ENCODE measurements at regions not wholly inside any gene's neighbourhood (a gene's known extent, or its start where the extent isn't known, plus 50 kb on each side); places are given as distances from the start of the nearest gene placed in this dataset.

GRCh38 chr2:189940913-189941312 lies 121.6 kb downstream of the MSTN start:
- no peak overlapping the region for H3K4me3 ChIP-seq (ENCODE audit: low read depth in 1 of 3, low read length in 3 of 3)
- DNase-seq (ENCODE audit: low spot score) = no peak
- H3K27me3 ChIP-seq (ENCODE audit: control insufficient read depth in 4 of 4, insufficient read depth in 4 of 4, low read length in 3 of 4) = peaks cover 0 to 5% (median 0%) of the 10 kb centered on the region in 4 donors
- H3K9ac ChIP-seq (ENCODE audit: low read depth in 1 of 2, low read length in 2 of 2) = no peak overlapping the region
- 70% methylated on average over 1 of the region's 1 CpG for WGBS
- H3K9me3 ChIP-seq (ENCODE audit: control insufficient read depth in 4 of 4, low read length in 3 of 4) = peaks cover 2 to 13% (median 8%) of the 10 kb centered on the region in 4 donors
- TF ChIP-seq FOXA1 (IDR thresholded peaks at IDR 0.05) (no peak), ATF3 (IDR thresholded peaks at IDR 0.05) (no peak), JUND (IDR thresholded peaks at IDR 0.05) (no peak), RAD21 (IDR thresholded peaks at IDR 0.05) (no peak), SP1 (IDR thresholded peaks at IDR 0.05) (no peak), HNF4A (conservative IDR thresholded peaks at IDR 0.05) (no peak), YY1 (IDR thresholded peaks at IDR 0.05) (no peak), CTCF (IDR thresholded peaks at IDR 0.05; ENCODE audit: low read depth, low read length, missing input control) (no peak), ZBTB33 (IDR thresholded peaks at IDR 0.05) (no peak), FOXA2 (IDR thresholded peaks at IDR 0.05) (no peak), RXRA (IDR thresholded peaks at IDR 0.05) (no peak)
- no peaks in the 10 kb centered on the region for H3K36me3 ChIP-seq (ENCODE audit: control insufficient read depth in 4 of 4, insufficient read depth in 3 of 4, low read depth in 1 of 4, low read length in 3 of 4)
- H3K4me1 ChIP-seq (ENCODE audit: control insufficient read depth in 4 of 4, insufficient read depth in 4 of 4, low read length in 3 of 4) = no peaks in the 10 kb centered on the region
- no peak overlapping the region for H3K27ac ChIP-seq (ENCODE audit: low read depth in 1 of 2, low read length in 2 of 2)

GRCh38 chr2:189937691-189938090 lies 124.8 kb downstream of the MSTN start:
- no peak for DNase-seq (ENCODE audit: low spot score)
- Histone ChIP-seq H3K4me3 (ENCODE audit: low read depth in 1 of 3, low read length in 3 of 3) (no peak overlapping the region), H3K9me3 (ENCODE audit: control insufficient read depth in 4 of 4, low read length in 3 of 4) (peaks cover 0 to 10% (median 4%) of the 10 kb centered on the region in 4 donors), H3K27ac (ENCODE audit: low read depth in 1 of 2, low read length in 2 of 2) (no peak overlapping the region), H3K27me3 (ENCODE audit: control insufficient read depth in 4 of 4, insufficient read depth in 4 of 4, low read length in 3 of 4) (no peaks in the 10 kb centered on the region), H3K9ac (ENCODE audit: low read depth in 1 of 2, low read length in 2 of 2) (no peak overlapping the region), H3K36me3 (ENCODE audit: control insufficient read depth in 4 of 4, insufficient read depth in 3 of 4, low read depth in 1 of 4, low read length in 3 of 4) (no peaks in the 10 kb centered on the region), H3K4me1 (ENCODE audit: control insufficient read depth in 4 of 4, insufficient read depth in 4 of 4, low read length in 3 of 4) (no peaks in the 10 kb centered on the region)
- 89% methylated on average over 2 of the region's 2 CpGs for WGBS
- TF ChIP-seq FOXA2 (IDR thresholded peaks at IDR 0.05) (no peak), CTCF (IDR thresholded peaks at IDR 0.05; ENCODE audit: low read depth, low read length, missing input control) (no peak), RXRA (IDR thresholded peaks at IDR 0.05) (no peak), ATF3 (IDR thresholded peaks at IDR 0.05) (no peak), HNF4G (IDR thresholded peaks at IDR 0.05) (no peak), NR2F2 (IDR thresholded peaks at IDR 0.05) (no peak), REST (IDR thresholded peaks at IDR 0.05) (no peak), GABPA (IDR thresholded peaks at IDR 0.05 in 1 of 2, conservative IDR thresholded peaks at IDR 0.05 in 1 of 2) (no peak), EGR1 (IDR thresholded peaks at IDR 0.05; ENCODE audit: low read depth in 2 of 2) (no peak), TAF1 (conservative IDR thresholded peaks at IDR 0.05) (no peak), RAD21 (IDR thresholded peaks at IDR 0.05) (no peak), YY1 (IDR thresholded peaks at IDR 0.05) (no peak), MAX (IDR thresholded peaks at IDR 0.05) (no peak), JUND (IDR thresholded peaks at IDR 0.05) (no peak), HNF4A (conservative IDR thresholded peaks at IDR 0.05) (no peak)
